Suppressor macrophage treated with lipopolysaccharide for 1 hour (primary cell): ENCODE measurements at regions not wholly inside any gene's neighbourhood (a gene's known extent, or its start where the extent isn't known, plus 50 kb on each side); places are given as distances from the start of the nearest gene placed in this dataset.
A peak's percentile ranks its signal among the peaks of the same experiment; 100 is the strongest.

Experiments used
- DNase-seq, 3 donors: peaks; one replicate each; pipeline ENCODE4 v3.0.0-alpha.2; 2020 to 2022

DNA sequence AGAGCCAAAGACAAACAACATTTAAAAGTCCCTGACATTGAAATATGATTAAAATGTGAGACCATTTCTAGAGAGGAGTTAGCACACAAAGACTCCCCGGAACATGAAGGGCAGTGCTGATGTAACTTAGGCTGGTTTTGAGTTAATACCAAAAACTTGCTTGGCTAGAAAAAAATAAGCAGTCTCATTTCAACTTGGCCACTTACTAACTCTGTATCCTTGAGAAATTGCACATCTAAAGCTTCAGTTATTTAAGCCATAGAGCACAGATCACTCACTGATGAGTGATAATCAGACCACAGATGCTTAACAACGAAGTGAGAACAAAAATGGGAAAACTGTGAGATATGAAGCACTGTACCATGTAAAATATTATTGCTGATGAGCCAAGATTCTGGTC, 65.9 kb upstream of the MAOA start:
- no peak for DNase-seq

DNA sequence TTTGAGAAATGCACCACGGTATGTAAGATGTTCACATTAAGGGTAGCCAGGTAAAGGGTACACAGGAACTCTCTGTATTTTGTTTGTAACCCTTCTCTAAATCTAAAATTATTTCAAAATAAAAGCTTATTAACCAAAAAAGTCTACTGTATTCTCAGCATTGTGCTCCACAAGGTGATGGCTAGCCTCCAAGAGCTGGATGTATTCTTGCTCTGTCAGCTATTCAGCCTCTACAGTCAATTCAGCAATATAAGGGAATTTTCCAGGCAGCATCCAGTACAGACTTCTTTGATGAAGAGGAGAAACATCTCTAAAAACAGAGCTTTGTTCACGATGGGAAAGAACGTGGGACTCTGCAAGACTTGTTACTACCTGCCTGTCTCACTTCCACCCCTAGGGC, 63.5 kb upstream of the MAOA start:
- no peak for DNase-seq

DNA sequence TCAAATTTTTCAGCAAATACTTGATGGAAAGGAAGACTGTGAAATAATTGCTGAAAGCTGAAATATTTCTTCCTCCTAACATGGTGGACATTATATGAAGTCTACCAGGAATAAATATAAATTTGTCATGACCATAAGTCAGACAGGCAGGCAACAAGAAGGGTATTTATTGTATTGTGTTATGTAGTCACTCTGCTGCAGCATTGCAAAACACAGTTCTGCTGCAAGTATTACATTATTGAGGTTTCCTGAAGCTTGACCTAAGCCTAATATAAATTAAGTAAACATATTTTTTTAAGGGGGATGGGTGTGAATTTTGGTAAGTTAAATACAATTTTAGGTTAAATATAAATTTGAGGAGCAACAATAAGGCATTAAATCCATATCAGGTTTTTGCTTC, 60.2 kb upstream of the MAOA start:
- DNase-seq, result peak; percentile 2 to 39 (median 20)

DNA sequence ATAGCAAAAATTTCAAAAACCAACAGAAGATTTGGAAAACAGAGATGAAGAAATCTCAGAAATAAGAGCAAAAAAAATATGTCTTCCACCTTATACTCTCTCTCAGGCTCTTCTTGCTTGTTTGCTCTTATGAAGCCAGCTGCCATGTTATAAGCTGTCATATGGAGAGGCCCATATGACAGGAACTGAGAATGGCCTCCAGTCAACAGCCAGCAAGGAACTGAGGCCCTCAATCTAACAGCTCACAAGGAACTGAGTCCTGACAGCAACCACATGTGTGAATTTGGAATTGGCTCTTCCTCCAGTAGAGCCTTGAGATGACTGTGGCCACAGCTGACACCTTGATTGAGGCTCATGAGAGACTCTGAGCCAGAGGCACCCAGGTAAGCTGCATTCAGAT, 51.3 kb upstream of the MAOA start:
- no peak for DNase-seq

DNA sequence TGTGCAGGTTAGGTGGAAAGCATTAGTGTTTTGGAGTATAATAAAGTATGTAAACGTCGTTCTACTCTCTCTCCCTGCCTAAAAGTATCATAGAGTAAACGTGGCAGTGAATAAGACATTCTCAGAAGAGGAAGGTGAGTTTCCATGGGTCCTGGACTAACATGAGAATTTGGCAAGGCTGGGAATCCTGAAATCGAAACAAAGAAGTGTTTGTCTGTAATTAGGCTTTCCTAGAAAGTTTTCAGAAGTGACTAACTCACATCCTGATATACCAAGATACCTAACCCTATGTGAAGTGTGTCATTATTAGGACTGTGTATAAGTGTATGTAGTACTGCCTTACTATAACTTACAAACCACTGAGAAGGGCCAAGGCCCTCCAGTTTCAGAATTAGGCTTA, 50.7 kb upstream of the MAOA start:
- no peak for DNase-seq
